ENCODE measurements at regions not wholly inside any gene's neighbourhood (a gene's known extent, or its start where the extent isn't known, plus 50 kb on each side); places are given as distances from the start of the nearest gene placed in this dataset.

DNA sequence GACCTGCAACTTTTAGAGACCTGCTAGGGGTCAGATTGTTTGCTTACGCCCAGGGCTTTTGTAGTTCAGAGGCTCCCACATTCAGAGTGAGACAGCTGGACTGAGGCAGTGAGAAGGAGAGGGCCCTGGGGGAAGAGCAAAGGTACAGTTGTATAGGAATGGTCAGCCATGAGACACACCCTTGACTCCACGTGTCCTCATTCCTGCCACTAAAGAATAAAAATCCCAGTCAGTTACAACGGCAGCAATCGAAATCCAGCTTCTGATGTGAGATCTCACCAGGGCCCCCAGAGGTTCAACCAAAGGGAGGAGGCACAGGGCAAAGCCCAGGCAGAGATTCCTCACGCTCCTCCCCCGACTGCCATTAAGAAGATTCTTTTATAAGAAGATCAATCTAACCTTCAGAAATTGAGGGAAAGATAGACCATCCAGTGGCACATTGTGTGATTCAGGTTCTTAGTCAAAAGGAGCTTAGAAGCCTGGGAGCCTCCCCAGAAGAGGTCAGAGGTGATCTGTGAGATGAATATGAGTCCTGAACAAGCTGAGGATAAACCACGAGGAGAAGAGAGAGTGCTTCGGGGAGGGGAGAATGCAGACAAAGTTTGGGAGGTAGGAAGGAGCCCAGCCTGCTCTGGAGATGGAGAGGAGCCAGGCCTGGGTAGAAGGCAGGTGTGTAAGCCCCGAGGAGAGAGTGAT is 317.0 kb downstream of the CYP26B1 start:
- TF ChIP-seq SIN3A (IDR thresholded peaks at IDR 0.05; ENCODE audit: borderline replicate concordance, insufficient read depth, low read length) (no peak), POLR2AphosphoS5 (IDR thresholded peaks at IDR 0.05; ENCODE audit: low read depth, low read length) (no peak), TAF1 (IDR thresholded peaks at IDR 0.05; ENCODE audit: borderline replicate concordance, insufficient read depth, low read length) (no peak), FOXP2 (optimal IDR thresholded peaks at IDR 0.05; ENCODE audit: borderline replicate concordance, extremely low read depth, extremely low read length, insufficient read depth) (no peak)

DNA sequence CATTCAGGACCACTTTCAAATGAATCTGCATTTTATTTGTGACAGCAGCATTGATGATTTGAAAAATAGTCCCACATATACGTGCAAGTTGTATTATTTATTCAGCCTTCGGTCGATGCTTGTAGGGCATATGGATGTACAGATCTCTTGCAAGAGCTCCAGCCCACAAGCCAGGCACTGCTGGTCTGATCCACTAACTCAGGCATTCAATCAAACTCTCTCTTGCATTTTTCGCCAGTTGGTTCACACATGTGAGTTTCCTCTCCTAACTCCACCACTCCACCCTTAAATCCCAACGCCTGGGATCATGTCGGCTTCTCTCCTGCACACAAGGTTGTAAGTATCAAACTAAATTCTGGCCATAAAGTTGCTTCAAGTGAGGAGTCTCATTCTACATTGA is 318.7 kb downstream of the CYP26B1 start:
- TF ChIP-seq SIN3A (IDR thresholded peaks at IDR 0.05; ENCODE audit: borderline replicate concordance, insufficient read depth, low read length) (no peak), FOXP2 (optimal IDR thresholded peaks at IDR 0.05; ENCODE audit: borderline replicate concordance, extremely low read depth, extremely low read length, insufficient read depth) (no peak)

DNA sequence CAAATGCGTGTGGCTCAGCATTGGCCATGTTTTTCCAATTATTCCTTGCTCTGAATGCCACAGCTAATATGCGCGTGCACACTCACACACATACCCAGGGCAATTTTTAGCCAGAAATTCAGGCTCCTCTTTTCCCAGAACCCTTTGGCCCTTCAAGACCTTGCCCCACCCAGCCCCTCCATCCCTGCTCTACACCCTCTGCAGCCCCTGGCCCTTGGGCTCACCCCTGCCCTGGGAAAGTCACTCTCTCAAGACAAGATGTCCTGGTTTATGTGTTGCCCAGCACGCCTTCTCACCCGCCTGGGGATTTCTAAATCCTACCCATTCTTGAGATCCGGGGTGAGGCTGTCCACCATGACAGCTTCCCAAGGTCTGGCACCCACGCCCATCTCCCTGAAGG is 319.7 kb downstream of the CYP26B1 start:
- no peak for TF ChIP-seq FOXP2 (optimal IDR thresholded peaks at IDR 0.05; ENCODE audit: borderline replicate concordance, extremely low read depth, extremely low read length, insufficient read depth)
- TF ChIP-seq TAF1 (IDR thresholded peaks at IDR 0.05; ENCODE audit: borderline replicate concordance, insufficient read depth, low read length): no peak
- TF ChIP-seq, protein P1, sequence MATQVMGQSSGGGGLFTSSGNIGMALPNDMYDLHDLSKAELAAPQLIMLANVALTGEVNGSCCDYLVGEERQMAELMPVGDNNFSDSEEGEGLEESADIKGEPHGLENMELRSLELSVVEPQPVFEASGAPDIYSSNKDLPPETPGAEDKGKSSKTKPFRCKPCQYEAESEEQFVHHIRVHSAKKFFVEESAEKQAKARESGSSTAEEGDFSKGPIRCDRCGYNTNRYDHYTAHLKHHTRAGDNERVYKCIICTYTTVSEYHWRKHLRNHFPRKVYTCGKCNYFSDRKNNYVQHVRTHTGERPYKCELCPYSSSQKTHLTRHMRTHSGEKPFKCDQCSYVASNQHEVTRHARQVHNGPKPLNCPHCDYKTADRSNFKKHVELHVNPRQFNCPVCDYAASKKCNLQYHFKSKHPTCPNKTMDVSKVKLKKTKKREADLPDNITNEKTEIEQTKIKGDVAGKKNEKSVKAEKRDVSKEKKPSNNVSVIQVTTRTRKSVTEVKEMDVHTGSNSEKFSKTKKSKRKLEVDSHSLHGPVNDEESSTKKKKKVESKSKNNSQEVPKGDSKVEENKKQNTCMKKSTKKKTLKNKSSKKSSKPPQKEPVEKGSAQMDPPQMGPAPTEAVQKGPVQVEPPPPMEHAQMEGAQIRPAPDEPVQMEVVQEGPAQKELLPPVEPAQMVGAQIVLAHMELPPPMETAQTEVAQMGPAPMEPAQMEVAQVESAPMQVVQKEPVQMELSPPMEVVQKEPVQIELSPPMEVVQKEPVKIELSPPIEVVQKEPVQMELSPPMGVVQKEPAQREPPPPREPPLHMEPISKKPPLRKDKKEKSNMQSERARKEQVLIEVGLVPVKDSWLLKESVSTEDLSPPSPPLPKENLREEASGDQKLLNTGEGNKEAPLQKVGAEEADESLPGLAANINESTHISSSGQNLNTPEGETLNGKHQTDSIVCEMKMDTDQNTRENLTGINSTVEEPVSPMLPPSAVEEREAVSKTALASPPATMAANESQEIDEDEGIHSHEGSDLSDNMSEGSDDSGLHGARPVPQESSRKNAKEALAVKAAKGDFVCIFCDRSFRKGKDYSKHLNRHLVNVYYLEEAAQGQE (IDR thresholded peaks at IDR 0.05; ENCODE audit: insufficient read depth in 1 of 2, low read depth in 2 of 2, low read length in 2 of 2): no peak
- no peak for TF ChIP-seq POLR2AphosphoS5 (IDR thresholded peaks at IDR 0.05; ENCODE audit: low read depth, low read length)
- TF ChIP-seq SIN3A (IDR thresholded peaks at IDR 0.05; ENCODE audit: borderline replicate concordance, insufficient read depth, low read length): no peak

DNA sequence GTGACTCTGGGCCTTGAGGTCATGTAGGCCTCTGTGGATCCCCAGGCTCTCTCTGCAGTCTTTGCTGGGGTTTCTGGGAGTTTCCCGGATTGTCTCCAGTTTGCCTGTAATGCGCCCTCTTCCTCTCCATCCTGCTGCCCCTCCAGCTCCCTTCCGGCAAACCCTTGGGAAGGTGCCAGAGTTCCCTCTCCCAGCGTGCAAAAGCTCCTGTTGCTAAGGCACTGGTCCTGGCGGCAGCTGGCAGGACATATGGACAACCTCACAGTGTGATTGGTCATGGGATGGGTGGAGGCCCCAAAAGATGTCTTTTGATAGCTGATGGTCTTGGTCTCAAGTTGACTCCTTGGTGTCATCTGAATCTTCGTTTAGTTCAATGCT is 320.1 kb downstream of the CYP26B1 start:
- TF ChIP-seq, protein P1 (IDR thresholded peaks at IDR 0.05; ENCODE audit: insufficient read depth in 1 of 2, low read depth in 2 of 2, low read length in 2 of 2): no peak

DNA sequence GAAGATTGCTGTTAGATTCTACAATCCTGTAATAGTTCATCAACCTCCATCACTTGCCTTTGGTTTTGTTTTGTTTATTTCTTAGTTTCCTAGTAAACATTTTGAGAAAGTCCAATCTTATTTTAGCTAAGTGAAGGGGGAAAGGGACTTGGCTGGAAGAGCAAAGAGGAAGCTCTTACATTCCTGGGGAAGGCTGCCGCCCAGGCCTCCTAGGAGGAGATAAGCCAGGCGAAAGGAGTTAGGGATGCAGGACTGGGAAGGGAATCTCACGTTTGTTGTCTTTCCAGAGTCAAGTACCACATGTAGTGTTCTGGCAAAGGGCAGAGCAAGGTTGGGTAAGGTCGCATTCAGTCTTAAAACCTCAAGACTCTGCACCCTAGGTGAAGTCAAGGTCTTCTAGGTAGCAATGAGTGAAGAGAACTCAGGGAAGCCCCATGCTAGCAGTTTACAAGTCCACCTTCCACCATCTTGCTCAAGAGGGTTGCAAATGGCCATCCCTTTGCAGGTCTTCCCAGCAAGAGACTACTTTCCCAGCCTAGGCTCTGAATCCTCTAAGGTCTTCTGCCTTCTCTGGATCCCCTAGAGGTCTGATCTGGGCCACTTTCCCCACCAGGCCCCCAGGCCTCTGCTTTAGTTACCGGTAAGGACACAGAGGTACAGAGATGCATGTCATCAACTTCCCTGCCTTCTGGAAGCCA is 320.7 kb downstream of the CYP26B1 start:
- TF ChIP-seq TAF1 (IDR thresholded peaks at IDR 0.05; ENCODE audit: borderline replicate concordance, insufficient read depth, low read length) (no peak), FOXP2 (optimal IDR thresholded peaks at IDR 0.05; ENCODE audit: borderline replicate concordance, extremely low read depth, extremely low read length, insufficient read depth) (no peak), POLR2AphosphoS5 (IDR thresholded peaks at IDR 0.05; ENCODE audit: low read depth, low read length) (no peak), SIN3A (IDR thresholded peaks at IDR 0.05; ENCODE audit: borderline replicate concordance, insufficient read depth, low read length) (no peak)
- TF ChIP-seq, protein P1 (IDR thresholded peaks at IDR 0.05; ENCODE audit: insufficient read depth in 1 of 2, low read depth in 2 of 2, low read length in 2 of 2): no peak

DNA sequence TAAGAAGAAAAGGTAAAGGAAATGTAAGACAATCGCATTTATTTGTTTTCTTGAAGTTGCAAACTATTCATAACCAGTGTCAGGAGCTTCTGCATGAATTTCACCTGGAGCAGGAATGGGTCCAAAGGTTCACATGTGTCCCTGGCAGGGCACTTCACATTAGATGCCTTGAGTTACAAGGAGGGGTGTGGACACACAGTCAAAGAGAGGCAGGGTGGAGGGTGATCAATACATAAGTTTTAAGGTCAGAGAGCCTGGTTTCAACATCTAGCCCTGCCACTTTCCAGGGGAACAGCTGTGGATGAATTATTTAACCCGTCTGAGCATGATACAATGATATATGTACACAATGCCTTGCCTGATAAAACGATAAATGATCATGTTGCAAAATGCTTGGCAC is 321.4 kb downstream of the CYP26B1 start:
- TF ChIP-seq FOXP2 (optimal IDR thresholded peaks at IDR 0.05; ENCODE audit: borderline replicate concordance, extremely low read depth, extremely low read length, insufficient read depth) (no peak), TAF1 (IDR thresholded peaks at IDR 0.05; ENCODE audit: borderline replicate concordance, insufficient read depth, low read length) (no peak), POLR2AphosphoS5 (IDR thresholded peaks at IDR 0.05; ENCODE audit: low read depth, low read length) (no peak), SIN3A (IDR thresholded peaks at IDR 0.05; ENCODE audit: borderline replicate concordance, insufficient read depth, low read length) (no peak)
- TF ChIP-seq, protein P1 (IDR thresholded peaks at IDR 0.05; ENCODE audit: insufficient read depth in 1 of 2, low read depth in 2 of 2, low read length in 2 of 2): no peak
